ENCODE measurements at regions not wholly inside any gene's neighbourhood (a gene's known extent, or its start where the extent isn't known, plus 50 kb on each side); places are given as distances from the start of the nearest gene placed in this dataset.

DNA sequence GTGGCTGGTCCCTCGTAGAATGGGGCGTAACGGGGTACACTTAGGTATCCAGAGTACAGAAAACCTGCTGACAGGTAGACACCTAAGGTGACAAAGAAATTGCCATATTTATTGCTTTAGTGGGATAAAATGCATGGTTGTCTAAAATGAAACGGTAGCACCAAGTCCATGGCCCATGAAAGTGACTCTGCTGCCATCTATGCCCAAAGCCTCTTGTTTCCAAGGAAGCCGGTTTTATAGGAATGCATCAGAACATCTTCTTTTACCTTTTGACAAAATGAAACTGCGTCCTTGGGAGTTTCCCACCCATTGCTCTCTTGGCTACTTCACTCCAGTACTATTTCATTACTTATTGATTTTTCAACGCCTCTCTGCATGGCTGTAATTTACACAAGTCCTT is 151.3 kb upstream of the ZFHX3 start:
- H3K4ac ChIP-seq (replicated peaks; ENCODE audit: insufficient read length, low read depth, low read length) = no peak overlapping the region
- WGBS, 2 experiments (ENCODE audit: extremely low coverage in 1 of 2, insufficient coverage in 1 of 2, insufficient read length in 1 of 2, insufficient replicate concordance in 2 of 2, low coverage in 1 of 2, low lambda C conversion rate in 2 of 2, missing lambda C conversion rate in 1 of 2) = 84% methylated on average over 7 of the region's 7 CpGs; no CpG with 5 or more reads in 1 of the 2 experiments
- no peak overlapping the region for H3K18ac ChIP-seq (ENCODE audit: extremely low read depth, low read length)
- H3K9ac ChIP-seq (replicated peaks in 1 of 4; ENCODE audit: extremely low read depth in 1 of 4, low read depth in 3 of 4, low read length in 3 of 4) = no peak overlapping the region
- H3K9me3 ChIP-seq (ENCODE audit: insufficient read depth in 2 of 2, low read depth in 1 of 2, low read length in 1 of 2) = peaks cover 0 to under 1% of the 10 kb centered on the region in 2 experiments; a peak in 2 of 4 replicates
- no peaks in the 10 kb centered on the region for H3K23me2 ChIP-seq (ENCODE audit: low read depth, low read length)
- H3K79me1 ChIP-seq (ENCODE audit: low read depth, low read length) = no peaks in the 10 kb centered on the region
- H3K4me2 ChIP-seq (ENCODE audit: insufficient read depth in 1 of 2, low read depth in 2 of 2, low read length in 2 of 2) = no peak overlapping the region
- H2BK20ac ChIP-seq (ENCODE audit: low read length) = no peak overlapping the region
- H4K91ac ChIP-seq (replicated peaks; ENCODE audit: insufficient read length, low read length) = no peak overlapping the region
- no peak overlapping the region for H3K4me3 ChIP-seq (ENCODE audit: extremely low read depth in 1 of 4, insufficient read depth in 2 of 4, low read depth in 3 of 4, low read length in 4 of 4)
- no peak overlapping the region for H3K27ac ChIP-seq (ENCODE audit: low read depth, low read length)
- H2BK15ac ChIP-seq (ENCODE audit: low read length) = no peak overlapping the region
- no peaks in the 10 kb centered on the region for H3K36me3 ChIP-seq (ENCODE audit: control insufficient read depth in 2 of 4, insufficient read depth in 4 of 4, low read length in 3 of 4)
- no peak overlapping the region for H2BK120ac ChIP-seq (replicated peaks; ENCODE audit: low read depth, low read length)
- no peaks in the 10 kb centered on the region for H3K27me3 ChIP-seq (replicated peaks in 1 of 4; ENCODE audit: control insufficient read depth in 3 of 4, extremely low read depth in 1 of 4, insufficient read depth in 3 of 4, low read length in 3 of 4)
- no peak overlapping the region for H3K56ac ChIP-seq (replicated peaks; ENCODE audit: insufficient read length, low read depth, low read length)
- TF ChIP-seq CREB1 (IDR thresholded peaks at IDR 0.05) = no peak
- TF ChIP-seq RAD21 (IDR thresholded peaks at IDR 0.05 in 1 of 2, conservative IDR thresholded peaks at IDR 0.05 in 1 of 2; ENCODE audit: low read depth in 2 of 2, low read length in 2 of 2) = peak; percentile 25 to 31; a peak in 2 of 4 replicates
- CTCF ChIA-PET (ENCODE audit: partially characterized antibody) = interaction anchor here (1.7 to 2.0 kb wide), 2 partner anchors 9 to 22 kb away, joined by 6 to 7 read pairs; no protein-coding TSS in a partner anchor
- FAIRE-seq (no peak), DNase-seq (ENCODE audit: low read depth in 1 of 2, low spot score in 2 of 2) (no peak)
- H2AK5ac ChIP-seq (ENCODE audit: low read depth, low read length) = no peak overlapping the region
- no peak overlapping the region for H4K8ac ChIP-seq (ENCODE audit: extremely low read depth, insufficient read depth, low read length)
- POLR2A ChIA-PET (ENCODE audit: partially characterized antibody) = no interaction called here
- H3K14ac ChIP-seq (ENCODE audit: insufficient read length) = no peak overlapping the region
- H4K20me1 ChIP-seq (replicated peaks in 1 of 2; ENCODE audit: control insufficient read depth in 1 of 2, insufficient read depth in 2 of 2, low read length in 2 of 2) = no peaks in the 10 kb centered on the region
- no peaks in the 10 kb centered on the region for H3K4me1 ChIP-seq (replicated peaks in 1 of 4; ENCODE audit: control insufficient read depth in 3 of 4, insufficient read depth in 4 of 4, low read length in 3 of 4)
- H2AFZ ChIP-seq (ENCODE audit: low read length) = no peak overlapping the region
- H3K23ac ChIP-seq (ENCODE audit: insufficient read length) = no peak overlapping the region
- no peak overlapping the region for H2BK12ac ChIP-seq (ENCODE audit: low read depth, low read length)
- H4K5ac ChIP-seq (ENCODE audit: insufficient read length, low read depth, low read length) = no peak overlapping the region
- H3K79me2 ChIP-seq (ENCODE audit: control insufficient read depth in 1 of 2, insufficient read depth in 2 of 2, low read length in 2 of 2) = no peaks in the 10 kb centered on the region
- no peak overlapping the region for H2BK5ac ChIP-seq (ENCODE audit: low read depth, low read length)

Data from H1 (cell line).